ENCODE measurements at regions not wholly inside any gene's neighbourhood (a gene's known extent, or its start where the extent isn't known, plus 50 kb on each side); places are given as distances from the start of the nearest gene placed in this dataset.

DNA sequence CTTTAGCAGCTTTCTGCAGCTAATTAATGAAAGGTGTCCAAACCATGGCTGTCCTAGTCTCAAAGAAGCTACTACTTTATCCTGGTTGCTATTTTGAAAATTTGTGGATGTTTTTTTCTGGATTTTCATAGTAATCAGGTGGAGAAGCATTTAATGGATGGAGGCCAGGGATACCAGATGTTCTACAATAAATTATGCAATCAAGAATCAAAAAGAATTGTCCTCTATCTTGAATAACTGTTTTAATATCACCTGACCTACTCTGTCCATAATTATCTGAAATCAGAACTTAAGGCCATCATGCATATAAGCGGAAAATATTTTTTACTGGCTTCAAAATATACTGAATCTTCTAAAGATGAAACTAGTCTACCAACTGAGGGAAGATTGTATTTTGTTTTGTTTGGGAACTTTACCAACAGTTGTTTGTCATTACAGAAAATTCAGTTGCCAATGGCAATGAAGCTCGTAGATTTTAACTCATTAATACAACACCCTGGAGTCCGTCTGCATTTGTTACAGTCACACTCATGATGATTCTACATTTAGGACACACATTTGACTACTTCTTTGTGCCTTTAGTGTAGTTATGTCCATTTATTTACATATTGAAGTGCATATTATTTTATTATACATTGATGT, 762.3 kb upstream of the GRM7 start:
- TF ChIP-seq, protein P1, sequence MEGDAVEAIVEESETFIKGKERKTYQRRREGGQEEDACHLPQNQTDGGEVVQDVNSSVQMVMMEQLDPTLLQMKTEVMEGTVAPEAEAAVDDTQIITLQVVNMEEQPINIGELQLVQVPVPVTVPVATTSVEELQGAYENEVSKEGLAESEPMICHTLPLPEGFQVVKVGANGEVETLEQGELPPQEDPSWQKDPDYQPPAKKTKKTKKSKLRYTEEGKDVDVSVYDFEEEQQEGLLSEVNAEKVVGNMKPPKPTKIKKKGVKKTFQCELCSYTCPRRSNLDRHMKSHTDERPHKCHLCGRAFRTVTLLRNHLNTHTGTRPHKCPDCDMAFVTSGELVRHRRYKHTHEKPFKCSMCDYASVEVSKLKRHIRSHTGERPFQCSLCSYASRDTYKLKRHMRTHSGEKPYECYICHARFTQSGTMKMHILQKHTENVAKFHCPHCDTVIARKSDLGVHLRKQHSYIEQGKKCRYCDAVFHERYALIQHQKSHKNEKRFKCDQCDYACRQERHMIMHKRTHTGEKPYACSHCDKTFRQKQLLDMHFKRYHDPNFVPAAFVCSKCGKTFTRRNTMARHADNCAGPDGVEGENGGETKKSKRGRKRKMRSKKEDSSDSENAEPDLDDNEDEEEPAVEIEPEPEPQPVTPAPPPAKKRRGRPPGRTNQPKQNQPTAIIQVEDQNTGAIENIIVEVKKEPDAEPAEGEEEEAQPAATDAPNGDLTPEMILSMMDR (IDR thresholded peaks at IDR 0.05 in 8 of 11, conservative IDR thresholded peaks at IDR 0.05 in 3 of 11) = no peak
- TF ChIP-seq POLR2AphosphoS5 (IDR thresholded peaks at IDR 0.05) = no peak

Data from spleen (tissue), 7 donors.